GM21786 (cell line): ENCODE measurements at regions not wholly inside any gene's neighbourhood (a gene's known extent, or its start where the extent isn't known, plus 50 kb on each side); places are given as distances from the start of the nearest gene placed in this dataset.
"Not testable (repeated sequence)": the region's sequence is repeated elsewhere in the genome, so short reads cannot be mapped to it uniquely, and the experiment has no call there.

Experiments used
- ATAC-seq: cut with Tn5 transposase; IDR thresholded peaks from one replicate; pipeline ENCODE4 v1.9.1; 2021; ENCODE audit not compliant: unreplicated experiment

DNA sequence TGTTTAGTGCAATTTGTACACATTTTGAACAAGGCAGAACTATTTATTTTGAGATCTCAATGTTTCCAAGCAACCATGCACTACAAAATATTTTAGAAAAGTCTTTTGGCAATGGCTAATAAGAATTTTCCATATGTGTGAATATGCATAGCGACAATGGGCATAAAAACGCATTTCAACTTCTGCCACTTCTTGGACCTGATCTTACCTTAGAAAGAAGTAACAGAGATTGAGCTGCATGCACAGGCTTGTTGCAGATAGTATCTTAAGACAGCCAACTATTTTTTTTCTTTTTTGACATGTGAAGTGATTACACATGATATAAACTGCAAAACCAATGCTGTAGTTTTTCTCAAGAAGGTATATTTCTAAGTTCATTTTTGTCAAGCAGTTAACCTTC lies 210.4 kb upstream of the PHACTR1 start:
- no peak for ATAC-seq

GRCh38 chr6:12507636-12508035 lies 208.9 kb upstream of the PHACTR1 start:
- no peak for ATAC-seq

DNA sequence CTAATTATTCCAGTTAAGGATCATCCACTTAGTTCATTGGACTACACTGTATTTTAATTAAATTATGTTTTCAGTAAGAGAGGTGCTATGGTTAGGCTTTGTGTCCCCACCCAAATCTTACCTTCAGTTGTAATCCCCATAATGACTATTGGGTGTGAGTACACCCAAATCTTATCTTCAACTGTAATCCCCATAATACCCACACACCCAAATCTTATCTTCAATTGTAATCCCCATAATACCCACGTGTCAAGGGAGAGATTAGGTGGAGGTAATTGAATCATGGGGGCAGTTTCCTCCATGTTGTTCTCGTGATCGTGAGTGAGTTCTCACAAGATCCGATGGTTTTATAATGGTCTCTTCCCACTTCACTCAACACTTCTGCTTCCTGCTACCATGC lies 208.0 kb upstream of the PHACTR1 start:
- no peak for ATAC-seq

DNA sequence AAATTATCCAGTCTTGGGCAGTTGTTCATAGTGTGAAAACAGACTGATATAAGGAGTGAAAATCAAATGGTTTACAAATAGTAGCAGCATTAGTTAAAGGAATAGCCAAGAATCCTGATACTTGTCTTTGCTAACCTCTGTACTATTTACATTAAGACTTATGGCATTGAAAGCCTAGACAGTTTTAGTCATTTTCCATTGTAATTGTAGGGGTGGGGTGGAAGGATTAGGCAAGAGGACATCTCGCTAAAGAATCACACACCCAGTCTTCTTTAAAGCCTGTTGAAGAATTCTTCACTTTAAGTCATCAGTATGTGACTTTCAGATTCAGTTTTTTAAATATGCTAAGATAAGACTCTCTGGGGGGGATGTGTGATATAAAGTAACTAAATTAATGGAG lies 207.5 kb upstream of the PHACTR1 start:
- no peak for ATAC-seq

GRCh38 chr6:12516070-12516469 lies 200.5 kb upstream of the PHACTR1 start:
- ATAC-seq: no peak

GRCh38 chr6:12522347-12522746 lies 194.2 kb upstream of the PHACTR1 start:
- ATAC-seq: no peak

DNA sequence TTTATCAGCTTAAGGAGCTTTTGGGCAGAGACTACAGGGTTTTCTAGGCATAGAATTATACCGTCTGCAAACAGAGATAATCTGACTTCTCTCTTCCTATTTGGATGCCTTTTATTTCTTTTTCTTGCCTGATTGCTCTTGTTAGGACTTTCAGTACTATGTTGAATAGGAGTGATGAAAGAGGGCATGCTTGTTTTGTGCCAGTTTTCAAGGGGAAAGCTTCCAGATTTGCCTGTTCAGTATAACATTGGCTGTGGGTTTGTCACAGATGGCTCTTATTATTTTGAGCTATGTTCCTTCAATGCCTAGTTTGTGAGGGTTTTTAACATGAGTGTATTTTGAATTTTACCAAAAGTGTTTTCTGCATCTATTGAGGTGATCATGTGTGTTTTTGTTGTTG lies 192.8 kb upstream of the PHACTR1 start:
- no peak for ATAC-seq

DNA sequence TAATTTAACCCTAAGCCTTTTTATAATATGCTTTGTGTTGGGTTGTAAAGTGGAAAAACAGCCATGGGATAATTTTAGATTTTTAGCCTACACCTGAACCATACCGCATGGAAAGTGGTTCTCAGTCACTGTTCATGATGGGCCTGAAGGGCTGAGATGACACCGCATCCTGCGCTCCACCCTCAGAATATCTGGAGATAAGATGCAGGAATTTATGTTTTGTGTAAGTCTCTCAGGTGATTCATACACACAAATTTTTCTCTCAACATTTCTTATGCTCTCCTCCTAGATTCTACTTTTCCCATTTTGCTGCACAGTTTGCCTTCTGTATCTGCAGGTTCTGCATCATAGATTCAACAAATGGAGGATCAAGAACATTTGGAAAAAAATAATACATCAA lies 191.3 kb upstream of the PHACTR1 start:
- ATAC-seq: no peak

- ATAC-seq: no peak
Observed at GRCh38 chr6:12527339-12527738, 189.2 kb upstream of the PHACTR1 start.

GRCh38 chr6:12528136-12528535 lies 188.4 kb upstream of the PHACTR1 start:
- no peak for ATAC-seq

GRCh38 chr6:12528581-12529363 lies 187.8 kb upstream of the PHACTR1 start:
- no peak for ATAC-seq

- no peak for ATAC-seq
Observed at GRCh38 chr6:12529364-12530019, 187.1 kb upstream of the PHACTR1 start.

DNA sequence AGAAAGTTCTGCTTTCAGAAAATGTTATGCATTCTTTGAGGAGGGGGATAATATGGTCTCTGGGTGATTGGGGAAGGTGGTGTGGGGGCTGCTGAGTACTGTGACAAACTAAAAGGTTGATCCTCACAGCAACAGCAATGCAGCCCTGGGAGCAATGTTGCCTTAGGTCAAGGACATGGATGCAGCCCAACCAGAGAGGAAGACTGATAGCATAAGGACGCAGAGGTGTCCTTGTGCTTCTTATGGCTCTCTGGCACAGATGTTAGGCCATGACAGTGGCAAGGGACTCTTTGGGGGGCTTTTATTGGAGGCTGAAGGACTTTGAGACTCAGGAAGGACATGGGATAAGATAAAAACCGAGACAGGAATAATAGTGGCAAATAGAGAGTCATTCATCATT lies 186.2 kb upstream of the PHACTR1 start:
- no peak for ATAC-seq

DNA sequence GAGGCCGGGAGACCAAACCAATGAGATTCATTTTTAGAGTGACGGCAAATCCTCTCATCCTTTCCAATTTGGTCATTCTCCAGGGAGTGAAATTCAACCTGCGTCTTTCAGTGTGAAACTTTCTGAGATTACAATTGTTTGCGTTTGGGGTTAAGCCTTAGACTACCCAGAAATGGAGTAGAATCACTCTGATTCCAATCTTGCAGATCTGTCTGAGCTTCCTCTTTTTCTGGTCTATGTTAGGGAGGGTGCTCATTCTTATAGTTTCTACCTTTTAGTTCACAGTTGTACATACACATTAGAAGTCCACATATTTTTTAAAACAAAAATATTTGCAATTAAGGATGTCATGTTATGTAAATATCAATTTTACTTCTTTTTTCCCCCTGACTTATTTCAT lies 183.0 kb upstream of the PHACTR1 start:
- no peak for ATAC-seq

DNA sequence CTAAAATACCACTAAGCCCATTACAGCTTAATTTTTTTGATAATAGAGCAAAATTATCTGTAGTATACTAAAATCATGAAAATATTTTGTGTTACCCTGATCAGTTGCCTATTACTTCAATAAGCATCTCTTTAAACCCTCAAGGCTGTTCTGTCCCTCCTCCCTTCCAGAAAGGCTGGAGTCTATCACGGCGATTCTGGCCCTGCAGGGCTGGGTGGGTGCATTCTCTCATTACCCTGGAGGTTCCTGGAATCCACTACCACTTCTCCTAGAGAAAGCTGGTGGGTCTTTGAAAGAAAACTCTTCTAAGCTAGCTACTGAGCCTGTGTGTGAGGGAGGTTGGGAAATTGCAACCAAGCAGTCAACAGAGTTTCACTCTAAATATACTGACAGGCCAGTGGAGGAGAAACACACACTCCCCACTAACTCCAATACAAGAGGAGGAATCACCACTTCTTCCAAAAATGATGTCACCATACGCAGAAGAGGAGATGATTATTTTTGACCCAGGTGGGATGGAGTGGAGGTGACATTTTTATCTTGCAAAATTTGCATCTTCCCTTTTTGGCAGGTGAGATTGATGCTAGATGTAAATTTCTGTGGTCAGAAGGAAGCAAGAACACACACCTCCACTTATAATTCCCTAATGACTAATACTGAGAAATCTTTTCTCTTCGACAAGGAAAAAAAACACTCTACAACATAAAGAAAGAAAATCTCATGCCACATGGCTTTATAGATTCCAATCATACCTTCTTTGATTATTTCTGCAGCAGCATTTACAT lies 182.3 kb upstream of the PHACTR1 start:
- ATAC-seq: no peak

DNA sequence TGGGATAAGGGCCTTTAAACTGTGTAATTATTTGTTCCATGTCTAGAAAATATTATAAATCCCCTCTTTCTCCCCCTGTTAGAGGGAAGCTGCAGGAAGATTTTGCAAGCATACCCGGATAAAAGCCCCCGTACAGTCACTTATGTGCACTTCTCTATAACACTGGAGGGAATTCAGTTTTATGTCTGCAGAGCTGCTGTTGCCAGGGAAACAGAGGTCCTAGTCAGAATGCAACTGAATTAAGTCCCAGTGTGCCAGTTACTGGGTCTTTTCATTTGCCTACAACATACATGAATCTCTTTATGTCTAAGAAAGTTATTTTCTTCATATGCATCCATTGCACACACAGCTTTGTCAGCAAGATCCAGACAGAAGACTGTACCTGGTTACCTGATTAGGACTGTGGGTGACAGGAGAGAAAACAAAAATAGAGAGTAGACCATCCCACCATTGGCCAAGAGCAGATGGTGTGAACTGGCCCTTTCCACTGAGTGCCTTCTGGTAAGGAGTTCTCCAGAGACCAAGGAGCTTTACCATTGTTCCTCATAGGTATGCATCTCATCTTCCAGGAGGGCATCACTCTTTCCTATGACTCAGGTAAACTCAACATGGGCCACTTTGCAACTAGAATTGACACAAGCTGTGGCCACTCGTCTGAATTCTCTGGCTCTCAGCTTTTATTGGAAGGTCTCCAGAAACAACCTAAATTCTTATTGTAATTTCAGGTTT lies 180.8 kb upstream of the PHACTR1 start:
- ATAC-seq: no peak

DNA sequence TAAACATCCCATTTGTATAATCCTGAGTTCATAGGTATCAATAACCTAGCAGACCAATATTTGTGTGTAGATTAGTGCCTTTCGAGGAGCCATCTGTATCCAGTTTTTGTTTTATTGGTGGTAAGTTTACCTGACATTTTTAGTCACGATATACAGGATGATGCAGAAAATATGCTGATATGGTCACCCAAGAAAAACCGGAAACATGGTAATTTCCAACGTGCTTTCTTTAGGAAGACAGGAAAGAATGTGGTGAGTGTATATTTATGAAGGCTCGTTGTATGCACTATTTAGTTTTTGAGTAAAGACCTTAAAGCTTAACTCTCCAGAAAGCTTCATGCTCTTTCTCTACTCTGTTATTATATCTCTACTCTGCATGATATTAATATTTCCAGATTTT lies 180.2 kb upstream of the PHACTR1 start:
- no peak for ATAC-seq

GRCh38 chr6:12537389-12537788 lies 179.2 kb upstream of the PHACTR1 start:
- no peak for ATAC-seq

- ATAC-seq: no peak
Observed at GRCh38 chr6:12538881-12539357, 177.6 kb upstream of the PHACTR1 start.

GRCh38 chr6:12542319-12543115 lies 174.1 kb upstream of the PHACTR1 start:
- ATAC-seq: not testable (repeated sequence)
